HG03521 (cell line): ENCODE measurements at regions not wholly inside any gene's neighbourhood (a gene's known extent, or its start where the extent isn't known, plus 50 kb on each side); places are given as distances from the start of the nearest gene placed in this dataset.
"Not testable (repeated sequence)": the region's sequence is repeated elsewhere in the genome, so short reads cannot be mapped to it uniquely, and the experiment has no call there.

Experiments used
- ATAC-seq: cut with Tn5 transposase; IDR thresholded peaks from one replicate; pipeline ENCODE4 v1.9.1; 2021; ENCODE audit warnings: mild to moderate bottlenecking, moderate library complexity; ENCODE audit not compliant: unreplicated experiment

GRCh38 chr10:123269675-123270074 is 115.5 kb downstream of the BUB3 start:
- no peak for ATAC-seq

GRCh38 chr10:123270221-123270620 is 116.0 kb downstream of the BUB3 start:
- ATAC-seq = no peak

GRCh38 chr10:123270806-123271205 is 116.6 kb downstream of the BUB3 start:
- no peak for ATAC-seq

GRCh38 chr10:123272171-123272570 is 118.0 kb downstream of the BUB3 start:
- no peak for ATAC-seq

GRCh38 chr10:123274306-123275135 is 120.3 kb downstream of the BUB3 start:
- no peak for ATAC-seq

GRCh38 chr10:123275136-123275564 is 120.9 kb downstream of the BUB3 start:
- no peak for ATAC-seq

GRCh38 chr10:123278445-123278844 is 124.2 kb downstream of the BUB3 start:
- no peak for ATAC-seq

GRCh38 chr10:123283371-123283770 is 129.2 kb downstream of the BUB3 start:
- not testable (repeated sequence) for ATAC-seq

GRCh38 chr10:123284022-123284421 is 129.8 kb downstream of the BUB3 start:
- ATAC-seq = no peak

- no peak for ATAC-seq
Measured at GRCh38 chr10:123287594-123288247, 133.5 kb downstream of the BUB3 start.

GRCh38 chr10:123289432-123289831 is 135.2 kb downstream of the BUB3 start:
- ATAC-seq = no peak

GRCh38 chr10:123294109-123294508 is 139.9 kb downstream of the BUB3 start:
- ATAC-seq = no peak

- no peak for ATAC-seq
Measured at GRCh38 chr10:123294886-123295285, 140.7 kb downstream of the BUB3 start.

GRCh38 chr10:123295644-123296043 is 141.4 kb downstream of the BUB3 start:
- ATAC-seq = no peak

GRCh38 chr10:123297175-123297574 is 143.0 kb downstream of the BUB3 start:
- no peak for ATAC-seq

- ATAC-seq = no peak
Measured at GRCh38 chr10:123298583-123298982, 144.4 kb downstream of the BUB3 start.

GRCh38 chr10:123299598-123299997 is 145.4 kb downstream of the BUB3 start:
- ATAC-seq = no peak

- ATAC-seq = no peak
Measured at GRCh38 chr10:123301077-123301857, 147.1 kb downstream of the BUB3 start.

- no peak for ATAC-seq
Measured at GRCh38 chr10:123303581-123304337, 149.6 kb downstream of the BUB3 start.

GRCh38 chr10:123305671-123306070 is 151.5 kb downstream of the BUB3 start:
- no peak for ATAC-seq

GRCh38 chr10:123306290-123306689 is 152.1 kb downstream of the BUB3 start:
- ATAC-seq = no peak
